GM19468 (cell line): ENCODE measurements at regions not wholly inside any gene's neighbourhood (a gene's known extent, or its start where the extent isn't known, plus 50 kb on each side); places are given as distances from the start of the nearest gene placed in this dataset.

ENCODE experiments used
- ATAC-seq: cut with Tn5 transposase; IDR thresholded peaks from one replicate; pipeline ENCODE4 v1.9.1; 2021; ENCODE audit warnings: mild to moderate bottlenecking, moderate library complexity, moderate number of reproducible peaks; ENCODE audit not compliant: unreplicated experiment; ENCODE audit errors: extremely low read depth

GRCh38 chr6:29884261-29884660 is 56.6 kb downstream of the HLA-G start:
- ATAC-seq: no peak

GRCh38 chr6:29886701-29887100 is 55.6 kb upstream of the HLA-A start:
- no peak for ATAC-seq

GRCh38 chr6:29887330-29887818 is 55.0 kb upstream of the HLA-A start:
- no peak for ATAC-seq

- peak; percentile 38 for ATAC-seq
These were observed 54.2 kb upstream of the HLA-A start for GRCh38 chr6:29887819-29888776.
